Inferior parietal cortex (tissue), 1 donor: ENCODE measurements at regions not wholly inside any gene's neighbourhood (a gene's known extent, or its start where the extent isn't known, plus 50 kb on each side); places are given as distances from the start of the nearest gene placed in this dataset.
"Not testable (repeated sequence)": the region's sequence is repeated elsewhere in the genome, so short reads cannot be mapped to it uniquely, and the experiment has no call there.

Experiments used
- DNase-seq: peaks from one replicate; pipeline ENCODE4 v3.0.0-alpha.2; 2016; ENCODE audit errors: extremely low spot score

DNA sequence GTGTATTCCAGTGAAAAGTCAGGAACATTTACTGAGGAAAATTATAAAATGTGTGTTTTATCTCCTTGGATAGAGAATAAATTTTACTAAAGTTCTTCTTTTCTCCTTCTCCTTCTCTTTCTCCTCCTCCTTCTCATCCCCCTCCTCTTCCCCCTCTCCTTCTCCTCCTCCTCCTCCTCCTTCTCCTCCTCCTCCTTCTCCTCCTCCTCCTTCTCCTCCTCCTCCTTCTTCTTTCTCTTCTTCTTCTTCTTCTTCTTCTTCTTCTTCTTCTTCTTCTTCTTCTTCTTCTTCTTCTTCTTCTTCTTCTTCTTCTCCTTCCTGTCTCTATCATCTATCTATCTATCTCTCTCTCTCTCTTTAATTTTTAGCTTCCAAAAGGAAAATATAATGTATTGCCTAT is 337.1 kb upstream of the MAF start:
- not testable (repeated sequence) for DNase-seq

DNA sequence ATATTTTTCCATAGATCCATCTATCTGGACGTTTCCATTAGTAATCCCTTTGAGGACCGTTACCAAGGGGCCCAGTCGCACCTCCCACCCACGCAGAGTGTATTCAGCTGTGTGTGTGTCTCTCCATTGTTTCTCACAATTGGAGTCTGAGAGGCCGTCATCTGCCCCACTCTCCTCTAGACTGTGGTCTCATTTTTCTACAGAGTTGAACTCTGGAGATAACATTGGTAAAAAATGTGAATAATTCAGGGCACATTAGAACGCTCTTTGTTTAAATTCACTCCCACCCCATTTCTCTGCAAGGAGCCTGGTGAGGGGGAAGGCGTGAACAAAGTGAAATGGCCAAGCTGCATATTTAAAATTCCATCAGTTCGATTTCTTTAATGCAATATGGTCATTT is 333.1 kb upstream of the MAF start:
- no peak for DNase-seq

DNA sequence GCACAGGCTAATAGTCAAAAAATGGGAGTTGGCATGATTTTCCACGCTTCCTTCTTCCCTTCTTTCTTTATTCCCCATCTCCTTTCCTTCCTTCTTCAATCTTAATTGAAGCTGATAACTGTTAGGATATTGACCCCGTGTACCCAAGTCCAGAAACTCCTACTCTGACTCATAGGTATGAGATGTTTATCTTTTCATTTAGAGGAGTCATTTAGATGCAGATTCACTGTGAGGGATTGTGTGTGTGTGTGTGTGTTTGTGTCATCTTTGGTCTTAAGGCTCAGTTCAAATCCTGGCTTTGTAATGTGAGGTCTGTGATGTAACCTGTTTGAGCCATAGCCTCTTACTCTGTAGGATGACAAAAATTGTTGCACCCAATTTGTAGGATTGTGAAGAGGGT is 332.0 kb upstream of the MAF start:
- no peak for DNase-seq

DNA sequence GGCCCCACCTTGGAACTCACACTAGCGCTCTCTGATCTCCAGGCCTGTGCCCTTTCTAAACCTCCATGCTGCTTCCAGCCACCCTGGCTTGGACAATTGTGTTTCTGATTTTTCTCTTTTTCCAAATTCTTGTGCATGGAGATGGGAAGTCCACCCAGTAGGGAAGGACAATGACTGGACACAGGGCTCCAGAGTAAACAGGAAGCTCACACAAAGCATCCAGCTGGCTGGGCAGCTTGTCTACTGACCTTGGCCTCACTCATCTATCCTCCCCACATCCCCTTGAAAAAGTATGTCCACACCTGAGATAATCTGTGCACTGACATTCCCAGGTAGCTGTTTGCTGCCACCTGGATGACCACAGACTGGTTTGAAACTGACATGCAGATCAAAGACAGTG is 331.2 kb upstream of the MAF start:
- DNase-seq, result no peak

DNA sequence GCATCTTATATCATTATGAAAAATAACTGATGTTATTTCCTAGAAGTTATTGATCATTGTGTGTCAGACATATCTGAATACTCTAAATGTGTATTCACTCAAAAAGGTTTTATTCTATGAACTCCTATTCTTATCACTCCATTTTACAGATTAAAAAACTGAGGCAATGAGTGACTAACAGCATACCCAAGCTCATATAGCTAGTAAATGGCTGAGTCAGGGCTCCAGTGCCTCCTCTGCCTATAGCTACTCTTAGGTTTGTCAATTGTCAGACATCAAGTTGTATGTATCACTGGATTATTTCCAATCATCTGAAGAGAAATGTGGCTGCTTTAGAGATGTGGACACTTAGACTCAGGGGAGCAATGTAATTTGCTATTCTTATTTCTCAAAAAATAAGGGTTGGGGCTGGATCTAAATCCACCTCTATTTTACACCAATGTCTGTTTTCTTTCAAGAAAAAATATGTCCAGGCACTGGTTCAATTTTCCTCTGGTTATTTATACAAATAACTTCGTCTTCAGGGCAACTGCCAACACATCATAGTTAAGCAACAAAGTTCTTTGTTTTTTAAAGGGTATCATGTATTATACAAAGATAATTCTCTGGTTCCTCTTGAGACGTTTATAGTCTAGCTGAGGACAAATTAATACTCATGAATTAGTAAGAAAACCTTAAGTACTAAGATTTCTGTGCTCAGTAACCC is 328.9 kb upstream of the MAF start:
- no peak for DNase-seq

DNA sequence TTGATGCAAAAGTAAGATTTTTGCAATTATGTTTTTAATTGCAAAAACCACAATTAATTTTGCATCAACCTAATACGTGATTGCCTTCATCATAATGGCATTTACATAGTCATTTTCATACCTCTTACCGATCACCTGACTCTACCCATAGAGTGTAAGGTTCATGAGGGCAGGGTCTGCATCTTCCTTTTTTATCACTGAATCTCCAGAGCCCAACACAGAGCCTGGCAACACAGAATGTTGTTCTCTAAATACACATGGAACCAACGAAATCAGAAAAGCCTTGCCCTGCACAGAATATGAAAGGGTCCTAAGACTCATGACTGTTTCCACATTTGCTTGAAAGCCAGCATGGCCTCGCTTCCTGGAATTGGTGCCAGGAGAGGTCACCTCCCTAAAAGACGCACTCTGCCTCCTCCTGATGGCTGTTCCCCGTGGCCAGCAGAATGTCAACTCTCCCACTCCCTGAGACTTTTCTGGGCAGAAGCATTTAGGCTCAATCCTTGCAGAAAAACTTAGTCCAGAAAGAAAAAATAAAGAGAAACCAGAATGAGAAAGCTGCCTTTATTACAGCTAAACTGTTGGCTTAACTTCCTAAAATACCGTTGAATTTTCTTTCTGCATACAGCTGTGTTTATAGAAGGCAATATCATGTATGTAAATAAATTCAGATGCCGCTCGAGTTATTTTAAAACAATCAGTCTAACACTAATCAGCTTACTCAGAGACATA is 327.8 kb upstream of the MAF start:
- no peak for DNase-seq

DNA sequence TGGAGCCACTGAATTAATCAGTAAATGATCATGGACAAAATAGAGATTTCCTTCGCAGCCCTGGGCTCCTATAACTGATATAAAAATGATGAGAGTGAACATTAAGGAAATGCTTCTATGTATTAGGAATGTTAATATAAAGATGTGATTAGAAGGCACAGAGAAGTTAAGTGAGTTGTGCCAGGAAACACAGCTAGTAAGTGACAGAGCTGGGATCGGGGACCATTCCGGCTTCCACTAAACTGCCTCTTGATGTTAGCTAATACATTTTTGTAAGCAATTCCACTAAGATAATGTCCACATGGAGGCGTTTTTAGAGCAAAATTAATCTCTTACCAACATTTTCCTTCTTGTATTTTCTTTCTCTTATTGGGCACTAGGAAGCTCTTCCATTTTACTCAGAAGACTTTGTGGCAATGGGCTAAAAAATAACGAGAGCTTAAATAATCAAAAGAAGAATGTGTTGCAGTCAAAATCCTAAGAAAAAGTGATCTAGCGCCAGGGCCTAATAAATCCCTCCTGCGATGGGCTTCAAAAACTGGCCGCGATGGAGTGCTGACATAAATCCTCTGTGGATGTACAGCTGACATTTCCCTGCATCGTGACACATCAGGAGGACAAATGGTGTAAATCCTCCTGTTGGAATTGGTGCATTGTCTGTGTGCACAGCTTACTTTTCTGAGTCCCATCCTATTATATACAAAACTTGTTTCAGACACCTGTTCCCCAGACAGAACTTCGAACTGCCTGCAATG is 326.1 kb upstream of the MAF start:
- DNase-seq, result no peak

DNA sequence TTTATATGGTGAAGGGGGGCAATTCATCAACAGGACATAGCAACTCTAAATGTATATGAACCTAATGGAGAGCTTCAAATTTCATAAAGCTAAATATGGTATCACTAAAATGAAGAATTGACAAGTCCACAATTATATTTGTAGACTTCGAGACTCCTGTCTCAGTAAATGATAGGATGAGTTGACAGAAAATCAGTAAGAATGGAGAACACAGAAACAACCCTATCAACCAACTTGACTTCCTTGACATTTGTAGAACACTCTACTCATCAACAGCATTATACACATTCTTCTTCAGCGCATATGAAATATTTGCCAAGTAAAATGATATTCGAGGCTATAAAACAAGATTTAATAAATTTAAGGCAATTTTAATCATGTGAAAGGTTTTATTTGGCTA is 322.9 kb upstream of the MAF start:
- DNase-seq, result no peak

DNA sequence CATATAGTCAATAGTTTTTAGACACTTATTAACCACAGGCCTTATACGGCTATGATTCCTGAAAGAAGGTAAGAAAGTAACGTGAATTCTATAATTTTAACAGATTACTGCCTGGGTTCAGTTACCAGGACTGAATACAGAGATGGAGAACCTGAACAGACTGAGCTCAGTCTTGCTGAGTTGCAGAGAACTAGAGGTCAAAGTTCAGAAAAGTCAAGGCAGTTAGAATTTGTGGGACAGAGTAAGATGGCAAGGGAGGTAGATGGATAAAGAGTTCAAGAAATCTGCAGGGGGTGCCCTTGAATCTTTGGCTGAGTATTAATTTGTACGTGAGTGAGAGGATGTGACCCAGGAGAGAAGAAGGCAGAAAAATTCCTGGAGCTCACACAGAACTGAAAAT is 320.1 kb upstream of the MAF start:
- no peak for DNase-seq

DNA sequence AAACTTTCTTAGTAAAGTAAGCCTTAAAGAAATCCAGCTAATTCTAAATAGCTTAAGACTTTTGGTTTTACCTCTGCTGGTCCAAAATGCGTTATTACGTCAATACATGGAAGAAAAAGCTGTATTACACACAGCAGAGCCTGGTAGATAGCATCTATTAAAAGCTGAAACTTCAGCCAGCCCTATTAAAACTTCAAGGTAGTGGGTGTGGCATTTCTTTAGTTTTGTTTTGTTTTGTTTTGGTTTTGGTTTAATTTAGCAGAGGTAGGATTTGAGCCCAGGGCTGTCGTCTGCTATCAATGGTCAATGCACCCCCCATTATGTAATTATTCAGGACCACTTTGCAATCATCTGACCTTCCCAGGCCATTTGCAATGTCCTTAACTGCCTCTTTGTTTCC is 318.4 kb upstream of the MAF start:
- no peak for DNase-seq

DNA sequence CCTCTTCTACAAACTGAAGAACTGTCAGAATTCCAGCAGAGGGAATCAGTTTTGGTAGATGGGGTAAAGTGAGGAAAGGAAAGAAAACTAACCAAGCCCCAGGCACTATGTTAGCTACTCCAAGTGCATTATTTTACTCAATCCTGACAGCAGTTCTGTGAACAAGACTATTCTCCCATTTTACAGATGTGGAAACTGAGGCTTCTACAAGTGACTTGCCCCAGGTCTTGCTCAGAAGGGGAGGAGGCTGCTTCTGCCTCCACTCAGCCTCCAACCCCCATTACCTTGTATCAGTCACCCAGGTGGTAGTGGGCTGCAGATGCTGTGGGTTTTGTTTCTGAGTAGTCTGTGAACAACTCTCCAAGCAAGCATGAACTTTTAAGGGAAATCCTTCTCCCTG is 315.2 kb upstream of the MAF start:
- DNase-seq, result no peak

DNA sequence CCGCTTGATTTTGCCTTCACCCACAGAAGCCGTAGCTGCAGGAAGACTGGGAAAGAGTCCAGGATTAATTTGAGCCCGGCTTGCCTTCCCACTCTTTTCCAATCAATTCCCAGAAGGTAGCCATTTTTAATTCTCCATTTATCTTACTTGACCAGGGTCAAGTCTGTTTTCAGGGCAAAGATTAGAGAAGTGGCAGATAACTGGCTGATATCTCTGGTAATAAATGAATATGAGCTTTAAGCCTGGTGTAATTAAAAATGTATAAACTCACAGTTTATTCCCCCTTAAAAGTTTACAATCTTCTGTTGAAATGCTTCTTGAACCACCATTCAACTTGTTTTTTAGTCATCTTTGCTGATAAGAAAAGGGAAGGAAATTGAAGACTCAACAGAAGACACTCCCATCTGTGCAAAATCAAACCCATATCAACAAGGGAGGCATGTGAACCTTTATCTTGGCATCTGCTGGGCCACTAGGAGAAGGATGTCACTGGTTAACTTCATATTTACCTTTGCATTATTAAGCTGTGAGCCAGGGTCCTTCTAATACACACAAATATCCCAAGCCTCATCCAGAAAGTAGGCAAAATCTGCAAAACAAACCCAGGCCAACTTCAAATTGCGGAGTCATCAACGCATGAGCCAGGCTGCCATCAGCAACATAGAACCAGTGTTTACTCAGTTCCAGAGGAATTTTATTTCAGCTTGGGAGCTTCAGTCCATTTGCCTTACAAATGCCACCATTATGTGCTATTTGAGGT is 314.6 kb upstream of the MAF start:
- DNase-seq, result no peak

DNA sequence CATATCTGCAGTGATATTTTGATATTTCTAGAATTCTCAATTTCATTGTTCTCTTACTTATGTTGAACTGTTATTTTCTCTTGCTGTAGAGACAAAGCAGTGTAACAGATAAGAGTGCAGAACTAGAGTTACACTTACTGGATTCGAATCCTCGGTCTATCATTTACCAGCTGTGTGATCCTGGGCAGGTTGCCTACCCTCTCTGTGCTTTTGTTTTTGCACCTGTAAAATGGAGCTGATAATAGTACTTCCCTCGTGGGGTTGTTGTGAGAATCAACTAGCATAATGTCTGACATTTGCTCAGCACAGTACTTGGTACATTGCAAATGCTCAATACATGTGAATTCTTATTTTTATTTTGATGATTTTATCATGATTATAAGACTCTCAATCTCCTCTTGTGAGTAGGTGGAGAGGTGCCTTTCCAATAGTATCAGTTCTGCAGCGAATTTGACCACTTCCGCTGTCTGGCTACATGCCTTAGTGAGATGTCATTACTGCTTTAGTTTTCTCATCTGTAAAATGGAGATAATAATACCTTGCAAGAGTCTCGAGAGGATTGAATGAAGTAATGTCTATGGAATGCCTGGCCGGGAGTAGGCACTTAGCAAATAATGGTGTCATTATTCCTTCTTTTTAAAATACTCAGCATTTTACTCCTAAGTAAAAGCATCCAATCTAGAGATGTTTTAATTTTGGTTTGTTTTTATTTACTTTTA is 312.2 kb upstream of the MAF start:
- no peak for DNase-seq

DNA sequence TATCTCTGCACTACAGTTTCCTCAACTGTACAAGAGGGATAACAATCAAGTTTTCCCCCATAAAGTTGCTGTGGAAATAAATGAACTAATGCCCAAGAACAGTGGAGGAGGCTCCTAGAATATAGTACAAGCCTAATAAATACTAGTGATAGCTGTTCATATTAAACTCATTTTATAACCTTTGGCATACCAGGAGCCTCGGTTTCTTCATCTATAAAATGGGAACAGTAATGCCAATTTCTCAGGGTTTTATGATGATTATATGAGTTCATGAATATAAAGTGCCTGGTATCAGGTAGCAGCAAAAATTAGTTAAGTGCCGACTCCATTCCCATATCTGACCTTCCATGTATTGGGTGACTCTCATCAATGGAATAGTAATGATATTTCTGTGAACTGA is 311.1 kb upstream of the MAF start:
- no peak for DNase-seq

DNA sequence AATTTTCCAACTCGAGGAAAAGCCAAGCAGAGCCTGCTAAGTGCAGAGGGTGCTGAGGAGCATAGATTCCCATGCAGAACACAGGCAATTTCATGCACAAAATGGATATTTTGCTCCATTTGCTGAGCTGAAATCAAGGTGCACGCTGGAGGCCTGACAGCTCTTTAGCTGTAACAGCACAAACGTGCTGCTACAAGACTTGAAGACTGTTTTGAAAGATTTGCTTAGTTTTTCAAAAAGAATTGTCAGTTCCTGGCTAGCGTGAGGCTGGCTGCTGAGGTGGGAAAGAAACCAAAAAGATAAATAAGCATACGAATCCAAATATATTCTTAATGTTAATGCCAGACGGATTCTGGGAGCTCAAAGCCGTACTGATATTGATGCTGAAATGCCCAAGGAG is 309.0 kb upstream of the MAF start:
- no peak for DNase-seq

DNA sequence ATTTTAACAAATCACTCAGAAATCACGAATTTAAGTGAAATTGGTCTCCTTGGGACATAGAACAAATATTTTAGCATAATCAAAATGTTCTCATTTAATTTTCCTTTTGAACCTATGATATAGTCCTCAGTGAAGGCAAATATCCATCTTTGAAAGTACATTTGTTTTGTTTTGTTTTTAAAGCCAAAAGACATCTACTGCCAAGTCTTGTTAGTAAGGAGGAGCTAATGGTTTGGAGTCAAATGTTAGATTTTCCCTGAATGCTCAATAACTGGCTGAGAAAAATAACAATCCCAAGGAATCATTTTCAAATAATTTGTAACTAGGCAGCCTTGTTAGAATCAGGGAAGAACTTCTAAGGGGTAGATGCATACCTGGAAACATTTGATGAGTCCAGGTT is 302.9 kb upstream of the MAF start:
- no peak for DNase-seq

DNA sequence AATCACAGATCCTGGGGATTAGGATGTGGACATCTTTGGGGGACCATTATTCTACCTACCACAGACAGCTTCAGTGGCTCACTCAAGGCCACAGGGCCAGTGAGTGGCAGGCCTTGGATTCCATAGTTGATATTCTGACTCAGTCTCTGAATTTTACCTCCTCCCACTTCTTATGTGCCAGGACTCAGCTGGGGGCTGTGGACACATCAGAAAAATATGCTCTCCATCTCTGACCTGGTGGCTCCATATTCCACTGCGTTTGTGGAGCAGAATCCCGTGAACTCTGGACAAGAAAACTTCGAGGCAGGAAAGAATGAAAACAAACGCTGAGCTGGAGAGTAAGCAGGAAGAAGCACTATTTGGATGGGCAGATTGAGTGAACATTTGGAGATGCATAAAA is 301.8 kb upstream of the MAF start:
- DNase-seq, result no peak

DNA sequence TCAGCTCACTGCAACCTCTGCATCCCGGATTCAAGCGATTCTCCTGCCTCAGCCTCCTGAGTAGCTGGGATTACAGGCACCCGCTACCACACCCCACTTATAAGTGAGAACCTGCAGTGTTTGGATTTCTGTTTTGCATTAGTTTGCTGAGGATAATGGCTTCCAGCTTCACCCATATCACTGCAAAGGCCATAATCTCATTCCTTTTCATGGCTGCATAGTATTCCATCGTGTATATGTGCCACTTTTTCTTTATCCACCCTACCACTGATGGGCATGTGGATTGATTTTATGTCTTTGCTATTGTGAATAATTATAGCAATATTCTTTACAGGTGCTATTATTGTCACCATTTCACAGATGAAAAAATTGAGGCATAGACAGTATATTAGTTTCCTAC is 301.0 kb upstream of the MAF start:
- DNase-seq, result no peak

DNA sequence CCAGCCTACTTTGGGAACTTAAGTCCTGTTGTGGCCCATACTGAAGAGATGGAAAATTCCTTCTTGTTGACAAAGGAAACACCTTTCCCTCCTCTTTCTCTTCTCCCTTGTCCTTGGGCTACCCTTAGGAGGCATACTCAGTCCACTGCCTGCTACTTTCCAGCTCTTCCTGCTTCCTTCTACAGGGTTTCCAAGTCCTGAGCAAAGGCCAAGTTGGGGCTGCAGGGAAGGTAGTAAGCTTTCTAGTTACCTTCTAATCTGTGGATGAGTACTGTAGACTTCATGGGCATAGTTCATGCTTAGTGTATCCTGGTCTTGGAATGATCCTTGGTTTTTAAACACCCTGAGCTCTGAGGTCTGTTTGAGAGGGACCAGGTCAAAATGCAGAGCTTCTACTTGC is 299.2 kb upstream of the MAF start:
- no peak for DNase-seq

DNA sequence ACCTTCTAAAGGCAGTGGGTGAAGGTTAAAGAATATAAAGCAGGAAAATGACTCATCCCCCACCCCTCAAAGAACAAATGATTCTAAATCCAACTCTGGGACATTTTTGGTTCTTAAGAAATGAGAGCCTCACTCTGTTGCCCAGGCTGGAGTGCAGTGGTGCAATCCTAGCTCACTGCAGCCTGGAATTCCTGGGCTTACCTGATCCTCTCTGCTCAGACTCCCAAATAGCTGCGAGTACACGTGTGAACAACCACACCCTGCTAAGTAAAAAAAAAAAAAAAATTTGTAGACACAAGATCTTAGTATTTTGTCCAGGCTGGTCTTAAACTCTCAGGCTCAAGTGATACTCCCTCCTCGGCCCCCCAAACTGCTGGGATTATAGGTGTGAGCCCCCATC is 298.8 kb upstream of the MAF start:
- DNase-seq, result no peak

DNA sequence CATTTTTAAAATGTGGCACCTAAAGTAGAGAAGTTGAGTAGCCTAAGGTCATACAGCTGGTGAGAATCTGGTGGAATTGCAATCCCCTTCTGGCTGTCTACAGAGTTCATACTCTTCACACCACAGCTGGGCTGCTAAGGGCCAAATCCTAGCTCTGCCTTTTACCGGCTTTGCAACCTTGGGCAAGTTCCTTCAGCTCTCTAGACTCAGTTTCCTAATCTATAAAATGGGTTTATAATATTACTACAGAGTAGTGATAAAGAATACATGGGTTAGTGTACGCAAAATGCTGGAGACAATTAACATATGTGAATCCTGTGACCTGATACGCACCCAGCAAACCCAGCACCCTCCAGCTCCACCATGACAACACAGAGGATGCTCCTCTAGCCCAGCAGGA is 298.2 kb upstream of the MAF start:
- DNase-seq, result no peak
